K562 (cell line): ENCODE measurements at regions not wholly inside any gene's neighbourhood (a gene's known extent, or its start where the extent isn't known, plus 50 kb on each side); places are given as distances from the start of the nearest gene placed in this dataset.
A peak's percentile ranks its signal among the peaks of the same experiment; 100 is the strongest.

Experiments
- ATF4 ChIP-seq: fragments of 450-650 bp; formaldehyde crosslinking; IDR thresholded peaks from 2 replicates; pipeline ENCODE4 v1.4.0; 2022; ENCODE audit warnings: mild to moderate bottlenecking, moderate library complexity
- CBX1 ChIP-seq: sonication (generic); IDR thresholded peaks from 2 replicates; pipeline ENCODE4 v1.6.1; 2016; ENCODE audit warnings: antibody characterized with exemption, low read depth, mild to moderate bottlenecking
- CEBPG ChIP-seq, 3 experiments: fragments of 200-800 bp in 1 of 3; sonication (Bioruptor generic) in 1 of 3; sonication (generic) in 1 of 3; formaldehyde crosslinking in 1 of 3; IDR thresholded peaks in 2 of 3; conservative IDR thresholded peaks in 1 of 3; 2 replicates each; pipeline versions ENCODE4 v1.6.1 to v1.8.0; 2016 to 2022; ENCODE audit warnings: missing compliant biosample characterization in 2 of 3, missing genetic modification characterization in 2 of 3, mild to moderate bottlenecking in 1 of 3, missing genetic modification reagents in 1 of 3
- GABPB2 ChIP-seq: fragments of 250-450 bp; sonication (Bioruptor Pico); conservative IDR thresholded peaks from 2 replicates; pipeline ENCODE4 v1.5.1; 2021; ENCODE audit warnings: mild to moderate bottlenecking
- HDAC2 ChIP-seq: fragments of 450-650 bp; IDR thresholded peaks from 2 replicates; pipeline ENCODE4 v1.6.1; 2016; ENCODE audit warnings: mild to moderate bottlenecking
- MECOM ChIP-seq: fragments of 250-450 bp; sonication (Bioruptor Pico); IDR thresholded peaks from 2 replicates; pipeline ENCODE4 v1.8.0; 2022; ENCODE audit warnings: inconsistent platforms
- MXD1 ChIP-seq: fragments of 250-450 bp; sonication (Bioruptor Pico); IDR thresholded peaks from 2 replicates; pipeline ENCODE4 v1.8.0; 2021; ENCODE audit warnings: borderline replicate concordance, mild to moderate bottlenecking, moderate library complexity; ENCODE audit not compliant: poor library complexity, severe bottlenecking
- NFIX ChIP-seq: fragments of 250-450 bp; sonication (Bioruptor Pico); IDR thresholded peaks from 2 replicates; pipeline ENCODE4 v1.4.0; 2020; ENCODE audit warnings: low read depth, mild to moderate bottlenecking, moderate library complexity
- OTX1 ChIP-seq: fragments of 450-650 bp; formaldehyde crosslinking; IDR thresholded peaks from 2 replicates; pipeline ENCODE4 v1.4.0; 2022; ENCODE audit warnings: mild to moderate bottlenecking
- RBBP5 ChIP-seq: fragments of 200-600 bp; sonication (generic); IDR thresholded peaks from 2 replicates; pipeline ENCODE4 v1.6.1; 2012; ENCODE audit warnings: borderline replicate concordance, mild to moderate bottlenecking, low read length, control low read depth, inconsistent platforms; ENCODE audit not compliant: insufficient read depth, poor library complexity, severe bottlenecking
- RREB1 ChIP-seq: fragments of 250-450 bp; sonication (Bioruptor Pico); IDR thresholded peaks from 2 replicates; pipeline ENCODE4 v1.4.0; 2020
- TFE3 ChIP-seq: fragments of 450-650 bp; formaldehyde crosslinking; IDR thresholded peaks from 2 replicates; pipeline ENCODE4 v1.4.0; 2020; ENCODE audit warnings: mild to moderate bottlenecking, mixed read lengths
- THRA ChIP-seq: fragments of 450-650 bp; IDR thresholded peaks from 2 replicates; pipeline ENCODE4 v1.6.1; 2017; ENCODE audit warnings: mild to moderate bottlenecking, moderate library complexity
- WHSC1 ChIP-seq: IDR thresholded peaks from one replicate; pipeline ENCODE4 v1.6.1; 2012; ENCODE audit warnings: low read length, control low read depth, inconsistent platforms
- XRCC3 ChIP-seq: fragments of 450-650 bp; IDR thresholded peaks from 2 replicates; pipeline ENCODE4 v1.6.1; 2017; ENCODE audit warnings: mild to moderate bottlenecking, moderate library complexity
- ZNF197 ChIP-seq: fragments of 200-800 bp; sonication (Bioruptor generic); IDR thresholded peaks from 2 replicates; pipeline ENCODE4 v1.6.1; 2016; ENCODE audit warnings: low read depth, missing genetic modification characterization, missing compliant biosample characterization
- ZNF41 ChIP-seq: fragments of 250-450 bp; sonication (Bioruptor Pico); conservative IDR thresholded peaks from 2 replicates; pipeline ENCODE4 v1.4.0; 2020; ENCODE audit warnings: mild to moderate bottlenecking
- ZNF75A ChIP-seq: fragments of 450-650 bp; formaldehyde crosslinking; IDR thresholded peaks from 2 replicates; pipeline ENCODE4 v1.4.0; 2020; ENCODE audit warnings: mild to moderate bottlenecking
- ZSCAN29 ChIP-seq: fragments of 450-650 bp; IDR thresholded peaks from 2 replicates; pipeline ENCODE4 v1.6.1; 2017

GRCh38 chr18:57921708-57922107 lies 118.6 kb upstream of the ATP8B1 start (continued):
- TF ChIP-seq WHSC1 (no peak), HDAC2 (peak; percentile 57; the same call in 1 of the 2 replicates), ATF4 (CRISPR knock-in tag) (peak; percentile 80), CBX1 (no peak), ZNF197 (CRISPR knock-in tag) (no peak), ZNF41 (CRISPR knock-in tag) (no peak), XRCC3 (no peak), NFIX (no peak), ZNF75A (no peak), RBBP5 (no peak), THRA (no peak), OTX1 (no peak), GABPB2 (CRISPR knock-in tag) (no peak), TFE3 (CRISPR knock-in tag) (no peak), RREB1 (CRISPR knock-in tag) (no peak), MXD1 (no peak), MECOM (no peak), CEBPG (CRISPR knock-in tag; IDR thresholded peaks at IDR 0.05) (peak; percentile 90), CEBPG (tag; conservative IDR thresholded peaks at IDR 0.05 in 1 of 2, IDR thresholded peaks at IDR 0.05 in 1 of 2) (peak; percentile 32 to 92; a peak in 3 of 4 replicates), ZSCAN29 (no peak)
